Left lung (tissue), 4 donors: ENCODE measurements at regions not wholly inside any gene's neighbourhood (a gene's known extent, or its start where the extent isn't known, plus 50 kb on each side); places are given as distances from the start of the nearest gene placed in this dataset.

Experiments
- ATAC-seq: fragments of 200-7000 bp; cut with Tn5 transposase; one replicate; pipeline ENCODE4 v1.9.1; 2020; ENCODE audit warnings: moderate library complexity
- DNase-seq, 4 donors: peaks; one replicate each; pipeline ENCODE4 v3.0.0-alpha.2; 2013 to 2020
- H3K27ac ChIP-seq, 2 donors: fragments of 200-600 bp; sonication (generic) in 1 of 2; one replicate each; pipeline versions ENCODE4 v1.5.0 to v1.8.0; 2020 to 2021
- H3K27me3 ChIP-seq, 2 donors: fragments of 200-600 bp; sonication (generic) in 1 of 2; one replicate each; pipeline versions ENCODE4 v1.5.0 to v1.8.0; 2020 to 2021
- H3K36me3 ChIP-seq, 2 donors: fragments of 200-600 bp; sonication (generic) in 1 of 2; one replicate each; pipeline versions ENCODE4 v1.5.0 to v1.8.0; 2020 to 2021
- H3K4me1 ChIP-seq, 2 donors: fragments of 200-600 bp; one replicate each; pipeline ENCODE4 v1.8.0; 2021
- H3K4me3 ChIP-seq, 2 donors: fragments of 200-600 bp; sonication (generic) in 1 of 2; one replicate each; pipeline versions ENCODE4 v1.5.0 to v1.8.0; 2020 to 2021; ENCODE audit warnings: mild to moderate bottlenecking in 1 of 2
- H3K9me3 ChIP-seq, 2 donors: fragments of 200-600 bp; sonication (generic) in 1 of 2; one replicate each; pipeline versions ENCODE4 v1.5.0 to v1.8.0; 2020 to 2021
- CTCF ChIP-seq, 2 donors: fragments of 200-600 bp; sonication (generic) in 1 of 2; IDR thresholded peaks; one replicate each; pipeline versions ENCODE4 v1.5.0 to v1.8.0; 2021; ENCODE audit warnings: antibody characterized with exemption in 2 of 2
- intact Hi-C, 2 donors: fragments of 100-400 bp; cut with DNase I; formaldehyde crosslinking; loops; one replicate each; pipeline versions ENCODE4 v1.11.2 to v1.14.2; 2022
- donor health status: DM: no; HTN: yes; CAD: no.
- donor health status: DM: no; HTN: no; CAD: no.

DNA sequence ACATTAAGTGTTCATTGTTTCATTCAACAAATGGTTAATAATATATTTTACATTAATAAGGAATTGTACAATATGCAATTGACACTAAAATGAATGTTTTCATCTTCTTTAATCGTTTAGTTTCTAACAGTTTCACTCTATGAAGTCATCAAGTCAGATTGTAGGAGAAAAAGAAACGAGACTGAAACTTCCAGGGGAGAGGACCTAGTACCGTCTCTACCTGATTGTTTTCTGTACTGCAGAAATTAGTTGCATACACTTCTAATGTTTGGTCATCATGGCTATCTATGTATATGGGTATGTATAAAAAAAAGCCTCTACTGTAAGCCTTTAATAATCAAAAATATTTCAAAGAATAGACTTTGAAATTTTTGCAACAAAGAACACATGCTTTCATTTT lies 1350.9 kb downstream of the ARAP2 start:
- Histone ChIP-seq H3K4me1 (no peaks in the 10 kb centered on the region), H3K4me3 (no peak overlapping the region), H3K27me3 (no peaks in the 10 kb centered on the region), H3K9me3 (peaks cover 0 to 3% of the 10 kb centered on the region in 2 donors), H3K27ac (no peak overlapping the region), H3K36me3 (no peaks in the 10 kb centered on the region)
- TF ChIP-seq CTCF (IDR thresholded peaks at IDR 0.05), result no peak
- no peak for ATAC-seq
- intact Hi-C loops, result no loop called here
- no peak for DNase-seq

- no peak for TF ChIP-seq CTCF (IDR thresholded peaks at IDR 0.05)
- ATAC-seq (no peak), DNase-seq (no peak)
- Histone ChIP-seq H3K27me3 (no peaks in the 10 kb centered on the region), H3K27ac (no peak overlapping the region), H3K36me3 (no peaks in the 10 kb centered on the region), H3K4me3 (no peak overlapping the region), H3K4me1 (no peaks in the 10 kb centered on the region), H3K9me3 (no peaks in the 10 kb centered on the region)
- intact Hi-C loops, result no loop called here
Observed at GRCh38 chr4:34920032-34920431, 1324.3 kb downstream of the ARAP2 start.

GRCh38 chr4:34921391-34921790 lies 1322.9 kb downstream of the ARAP2 start:
- no peak for DNase-seq
- Histone ChIP-seq H3K27ac (no peak overlapping the region), H3K36me3 (no peaks in the 10 kb centered on the region), H3K4me1 (no peaks in the 10 kb centered on the region), H3K9me3 (no peaks in the 10 kb centered on the region), H3K4me3 (no peak overlapping the region), H3K27me3 (no peaks in the 10 kb centered on the region)
- ATAC-seq, result no peak
- no peak for TF ChIP-seq CTCF (IDR thresholded peaks at IDR 0.05)
- intact Hi-C loops, result no loop called here

DNA sequence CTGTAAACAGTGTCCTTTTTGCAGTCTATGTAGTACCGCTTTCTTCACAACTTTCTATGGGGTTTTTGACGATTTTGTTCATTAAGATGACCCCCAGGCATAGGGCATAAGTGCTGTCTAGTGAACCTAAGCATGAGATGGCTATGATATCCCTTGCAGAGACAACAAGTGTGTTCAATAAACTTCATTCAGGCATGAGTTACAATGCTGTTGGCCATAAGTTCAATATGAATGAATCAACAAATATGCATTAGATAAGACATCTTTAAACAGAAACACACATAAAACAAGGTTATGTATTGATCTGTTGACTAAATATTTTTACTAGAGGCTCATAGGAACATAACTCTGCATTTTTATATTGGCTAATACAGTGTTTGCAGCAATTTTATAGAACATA lies 1322.0 kb downstream of the ARAP2 start:
- Histone ChIP-seq H3K27me3 (no peaks in the 10 kb centered on the region), H3K4me1 (no peaks in the 10 kb centered on the region), H3K27ac (no peak overlapping the region), H3K36me3 (no peaks in the 10 kb centered on the region), H3K9me3 (no peaks in the 10 kb centered on the region), H3K4me3 (no peak overlapping the region)
- TF ChIP-seq CTCF (IDR thresholded peaks at IDR 0.05), result no peak
- intact Hi-C loops, result no loop called here
- DNase-seq (no peak), ATAC-seq (no peak)

- DNase-seq, result no peak
- intact Hi-C loops, result no loop called here
- peak; percentile 98 for ATAC-seq
- Histone ChIP-seq H3K27ac (no peak overlapping the region), H3K27me3 (no peaks in the 10 kb centered on the region), H3K9me3 (no peaks in the 10 kb centered on the region), H3K4me3 (no peak overlapping the region), H3K4me1 (no peaks in the 10 kb centered on the region), H3K36me3 (no peaks in the 10 kb centered on the region)
- no peak for TF ChIP-seq CTCF (IDR thresholded peaks at IDR 0.05)
Observed at GRCh38 chr4:34932591-34932990, 1311.7 kb downstream of the ARAP2 start.
